ENCODE measurements at regions not wholly inside any gene's neighbourhood (a gene's known extent, or its start where the extent isn't known, plus 50 kb on each side); places are given as distances from the start of the nearest gene placed in this dataset.

DNA sequence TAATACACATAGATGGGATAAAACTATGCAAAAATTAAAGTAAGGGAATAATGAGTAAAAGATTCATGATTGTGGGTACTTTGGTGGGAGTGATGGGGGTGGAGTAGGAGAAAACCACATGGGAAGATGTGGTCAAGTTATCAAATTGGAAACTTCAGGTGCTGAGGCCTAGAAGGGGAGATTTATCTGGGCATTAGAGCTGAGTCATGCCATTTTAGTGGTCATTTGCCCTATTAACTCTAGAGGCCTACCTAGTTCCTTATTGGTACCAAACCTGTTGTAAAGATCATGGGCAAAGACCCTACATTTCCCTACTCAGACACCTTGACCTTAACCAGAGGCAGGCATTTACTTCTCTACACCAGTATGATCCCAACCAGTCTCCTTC is 125.9 kb upstream of the BCL6 start:
- TF ChIP-seq, protein P1, sequence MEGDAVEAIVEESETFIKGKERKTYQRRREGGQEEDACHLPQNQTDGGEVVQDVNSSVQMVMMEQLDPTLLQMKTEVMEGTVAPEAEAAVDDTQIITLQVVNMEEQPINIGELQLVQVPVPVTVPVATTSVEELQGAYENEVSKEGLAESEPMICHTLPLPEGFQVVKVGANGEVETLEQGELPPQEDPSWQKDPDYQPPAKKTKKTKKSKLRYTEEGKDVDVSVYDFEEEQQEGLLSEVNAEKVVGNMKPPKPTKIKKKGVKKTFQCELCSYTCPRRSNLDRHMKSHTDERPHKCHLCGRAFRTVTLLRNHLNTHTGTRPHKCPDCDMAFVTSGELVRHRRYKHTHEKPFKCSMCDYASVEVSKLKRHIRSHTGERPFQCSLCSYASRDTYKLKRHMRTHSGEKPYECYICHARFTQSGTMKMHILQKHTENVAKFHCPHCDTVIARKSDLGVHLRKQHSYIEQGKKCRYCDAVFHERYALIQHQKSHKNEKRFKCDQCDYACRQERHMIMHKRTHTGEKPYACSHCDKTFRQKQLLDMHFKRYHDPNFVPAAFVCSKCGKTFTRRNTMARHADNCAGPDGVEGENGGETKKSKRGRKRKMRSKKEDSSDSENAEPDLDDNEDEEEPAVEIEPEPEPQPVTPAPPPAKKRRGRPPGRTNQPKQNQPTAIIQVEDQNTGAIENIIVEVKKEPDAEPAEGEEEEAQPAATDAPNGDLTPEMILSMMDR (conservative IDR thresholded peaks at IDR 0.05; ENCODE audit: low read length): no peak
- no peak for TF ChIP-seq EZH2phosphoT487 (IDR thresholded peaks at IDR 0.05; ENCODE audit: borderline replicate concordance, low read depth, low read length)
